Retina (tissue), 1 donor: ENCODE measurements at regions not wholly inside any gene's neighbourhood (a gene's known extent, or its start where the extent isn't known, plus 50 kb on each side); places are given as distances from the start of the nearest gene placed in this dataset.
"Not testable (repeated sequence)": the region's sequence is repeated elsewhere in the genome, so short reads cannot be mapped to it uniquely, and the experiment has no call there.

Experiments
- DNase-seq: peaks from one replicate; pipeline ENCODE4 v3.0.0-alpha.2; 2016

DNA sequence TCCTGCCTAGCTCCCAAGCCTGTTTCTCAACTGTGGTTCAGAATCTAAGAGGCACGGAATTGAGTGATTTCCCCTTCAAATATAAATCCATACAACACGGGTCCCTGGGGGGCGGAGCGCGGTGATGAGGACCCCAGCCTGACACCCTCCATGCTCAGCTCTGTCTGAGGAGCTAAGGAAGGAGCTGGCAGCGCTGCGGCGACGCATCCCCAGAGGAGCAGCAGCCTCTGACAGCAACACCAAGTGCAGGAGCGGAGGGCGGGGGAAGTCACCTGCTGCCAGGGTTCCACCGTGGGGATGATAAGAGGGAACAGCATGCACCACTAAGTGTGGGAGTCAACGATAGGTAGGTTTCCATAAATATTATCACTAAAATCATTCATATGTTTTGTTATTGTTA lies 72.6 kb upstream of the VWC2 start:
- no peak for DNase-seq

DNA sequence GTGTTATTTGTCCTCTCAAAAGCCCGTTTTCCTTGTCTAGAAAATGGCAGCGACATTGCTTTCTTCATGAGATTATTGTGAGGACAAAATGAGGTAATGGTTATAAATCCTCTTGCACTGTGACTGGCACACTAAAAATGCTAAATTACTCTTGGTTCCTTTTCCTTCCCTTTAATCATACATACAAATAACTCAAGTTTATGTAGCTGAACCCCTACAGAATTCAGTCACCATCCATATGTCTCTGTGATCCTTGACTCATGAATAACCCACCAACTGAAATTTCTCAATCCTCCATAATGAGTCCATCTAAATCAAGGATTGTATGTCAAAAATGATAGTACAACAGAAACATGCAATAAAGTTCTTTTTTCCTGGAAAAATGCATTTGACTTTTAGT lies 71.3 kb upstream of the VWC2 start:
- DNase-seq: no peak

- DNase-seq: no peak
Measured at GRCh38 chr7:49703337-49703736, 70.1 kb upstream of the VWC2 start.

DNA sequence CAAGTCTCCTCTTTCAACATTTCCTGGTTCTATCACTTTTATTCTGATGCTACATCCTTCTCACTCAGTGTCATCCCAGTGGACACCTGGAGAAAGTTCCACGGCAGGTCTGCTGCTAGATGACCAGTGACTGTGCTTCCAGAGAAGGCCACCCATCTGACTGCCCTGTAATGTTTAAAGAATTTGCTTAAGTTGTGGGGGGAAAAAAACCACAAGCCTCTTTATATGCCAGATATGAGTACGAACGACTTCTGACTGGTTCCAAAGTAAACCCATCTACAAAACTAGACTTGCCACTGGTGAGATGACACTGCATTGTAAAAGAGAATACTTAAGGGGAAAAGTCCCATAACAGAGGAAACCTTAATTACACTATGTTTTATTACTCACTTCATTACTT lies 69.6 kb upstream of the VWC2 start:
- no peak for DNase-seq

- DNase-seq: no peak
Measured at GRCh38 chr7:49706106-49706505, 67.3 kb upstream of the VWC2 start.

GRCh38 chr7:49707891-49708290 lies 65.5 kb upstream of the VWC2 start:
- DNase-seq: no peak

GRCh38 chr7:49708590-49708989 lies 64.8 kb upstream of the VWC2 start:
- no peak for DNase-seq

DNA sequence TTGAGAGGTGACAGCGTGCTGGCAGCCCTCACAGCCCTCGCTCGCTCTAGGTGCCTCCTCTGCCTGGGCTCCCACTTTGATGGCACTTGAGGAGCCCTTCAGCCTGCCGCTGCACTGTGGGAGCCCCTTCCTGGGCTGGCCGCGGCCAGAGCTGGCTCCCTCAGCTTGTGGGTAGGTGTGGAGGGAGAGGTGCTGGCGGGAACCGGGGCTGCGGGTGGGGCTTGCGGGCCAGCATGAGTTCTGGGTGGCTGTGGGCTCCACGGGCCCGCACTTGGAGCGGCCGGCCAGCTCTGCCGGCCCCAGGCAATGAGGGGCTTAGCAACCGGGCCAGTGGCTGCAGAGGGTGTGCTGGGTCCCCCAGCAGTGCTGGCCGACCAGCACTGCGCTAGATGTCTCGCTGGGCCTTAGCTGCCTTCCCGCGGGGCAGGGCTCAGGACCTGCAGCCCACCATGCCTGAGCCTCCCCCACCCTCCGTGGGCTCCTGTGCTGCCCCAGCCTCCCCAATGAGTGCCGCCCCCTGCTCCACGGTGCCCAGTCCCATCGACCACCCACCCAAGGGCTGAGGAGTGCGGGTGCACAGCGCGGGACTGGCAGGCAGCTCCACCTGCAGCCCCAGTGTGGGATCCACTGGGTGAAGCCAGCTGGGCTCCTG lies 62.2 kb upstream of the VWC2 start:
- DNase-seq: not testable (repeated sequence)

DNA sequence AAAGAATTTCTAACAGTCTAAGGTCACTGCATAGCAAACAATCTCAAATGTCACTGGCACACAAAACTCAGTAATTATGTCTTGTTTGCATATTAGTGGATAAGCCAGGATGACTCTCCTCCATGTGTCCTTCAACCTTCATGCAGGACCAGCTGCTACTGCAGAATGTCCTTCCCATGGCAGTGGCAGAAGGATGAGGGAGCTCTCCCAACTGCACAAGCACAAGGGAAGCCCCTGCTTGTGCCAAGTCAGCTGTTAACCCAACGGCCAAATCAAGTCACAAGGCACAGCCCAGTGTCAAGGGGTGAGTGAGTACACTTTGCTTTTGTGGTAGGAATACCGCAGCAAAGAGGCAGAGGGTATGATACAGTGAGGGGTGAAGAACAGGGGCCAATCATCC lies 59.3 kb upstream of the VWC2 start:
- DNase-seq: no peak

DNA sequence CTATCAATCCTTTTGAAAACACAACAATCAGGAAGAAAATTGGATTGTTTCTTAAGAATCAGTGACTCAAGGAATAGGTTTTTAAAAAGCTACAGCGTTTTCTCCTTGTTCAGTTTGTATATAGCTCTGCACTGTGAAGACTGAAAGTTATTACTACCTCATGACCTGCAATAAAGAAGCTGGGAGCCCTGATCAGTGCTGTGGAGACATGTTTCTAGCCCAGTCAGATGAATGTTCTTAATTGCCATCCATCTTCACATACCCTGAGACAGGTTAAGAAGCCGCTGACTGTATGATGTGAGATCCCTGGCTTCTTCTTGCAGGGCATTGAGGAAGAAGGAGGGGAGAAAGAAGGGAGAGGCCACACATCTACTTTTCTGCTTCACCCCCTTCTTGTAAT lies 58.0 kb upstream of the VWC2 start:
- DNase-seq: no peak

DNA sequence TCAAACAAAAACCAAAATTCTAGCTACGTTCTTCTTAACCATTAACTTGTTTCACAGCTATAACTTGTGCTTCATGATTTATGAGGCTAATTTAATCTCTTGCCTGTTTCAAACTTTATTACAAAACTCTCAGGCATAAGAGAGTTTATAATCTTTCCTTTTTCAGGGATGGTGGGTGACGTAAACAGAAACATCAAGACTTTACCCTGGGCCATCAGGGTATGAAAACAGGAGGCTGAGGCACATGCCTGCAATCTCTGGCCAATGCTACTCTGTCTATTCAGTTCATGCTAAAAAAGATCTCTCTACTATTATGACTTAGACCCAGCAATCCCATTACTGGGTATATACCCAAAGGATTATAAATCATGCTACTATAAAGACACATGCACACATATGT lies 55.9 kb upstream of the VWC2 start:
- no peak for DNase-seq

DNA sequence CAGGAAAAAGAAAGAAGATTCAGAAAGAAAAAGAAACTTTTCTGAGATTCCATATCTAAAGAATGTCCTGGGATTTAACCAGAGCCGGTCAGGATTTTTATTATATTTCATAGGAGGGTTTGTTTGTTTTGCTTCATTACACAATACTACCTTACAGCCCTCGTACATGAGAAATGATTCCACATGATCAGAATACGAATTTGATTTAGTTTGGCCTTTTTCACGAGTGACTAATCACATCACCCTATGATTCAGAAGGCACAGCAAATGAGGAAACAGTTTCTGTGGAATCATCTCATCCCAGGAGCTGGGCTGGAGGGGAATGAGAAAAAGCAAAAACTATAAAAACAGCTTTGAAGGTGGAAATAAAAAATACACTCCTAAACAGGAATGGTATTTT lies 54.7 kb upstream of the VWC2 start:
- no peak for DNase-seq

DNA sequence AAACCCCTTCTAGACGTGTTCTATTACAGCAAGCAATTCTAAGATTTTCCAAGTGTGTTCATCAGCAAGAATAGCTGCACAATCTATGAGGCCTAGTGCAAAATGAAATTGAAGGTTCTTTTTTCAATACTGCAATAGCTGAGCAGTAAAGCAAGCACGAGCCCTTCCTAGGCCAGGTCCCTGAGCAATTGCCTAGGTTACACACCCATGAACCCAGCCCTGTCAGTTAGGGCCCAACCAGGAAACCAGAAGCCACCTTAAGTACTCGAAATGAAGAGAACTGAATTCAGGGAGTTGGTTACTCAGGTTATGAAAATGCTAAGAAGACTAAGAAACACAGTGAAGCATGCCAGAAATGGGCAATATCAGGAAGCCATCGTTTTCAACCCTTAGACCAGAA lies 52.0 kb upstream of the VWC2 start:
- DNase-seq: no peak
